Uterus (tissue), 2 donors: ENCODE measurements at regions not wholly inside any gene's neighbourhood (a gene's known extent, or its start where the extent isn't known, plus 50 kb on each side); places are given as distances from the start of the nearest gene placed in this dataset.

Experiments
- CTCF ChIP-seq, 4 experiments: fragments of 200-600 bp in 2 of 4; fragments of 450-650 bp in 2 of 4; sonication (generic) in 2 of 4; IDR thresholded peaks; one replicate each; pipeline ENCODE4 v1.5.1; 2016 to 2019; ENCODE audit warnings: antibody characterized with exemption in 4 of 4, mild to moderate bottlenecking in 2 of 4, moderate library complexity in 1 of 4
- POLR2A ChIP-seq, 2 donors: fragments of 450-650 bp; IDR thresholded peaks; one replicate each; pipeline ENCODE4 v1.6.1; 2016; ENCODE audit warnings: antibody characterized with exemption in 2 of 2, mild to moderate bottlenecking in 1 of 2, moderate library complexity in 1 of 2

- TF ChIP-seq POLR2A (IDR thresholded peaks at IDR 0.05) (no peak), CTCF (IDR thresholded peaks at IDR 0.05) (no peak)
Measured at GRCh38 chr4:167842487-167842886, 249.8 kb upstream of the ANXA10 start.
